Stimulated activated CD8-positive, alpha-beta memory T cell treated with anti-CD3 and anti-CD28 coated beads, Interleukin-7, amount 100 ng/mL, for 1 hour (primary cell): ENCODE measurements at regions not wholly inside any gene's neighbourhood (a gene's known extent, or its start where the extent isn't known, plus 50 kb on each side); places are given as distances from the start of the nearest gene placed in this dataset.

ENCODE experiments used
- DNase-seq, 2 donors: peaks; one replicate each; pipeline ENCODE4 v3.0.0-alpha.2; 2020; ENCODE audit warnings: low read depth in 2 of 2

DNA sequence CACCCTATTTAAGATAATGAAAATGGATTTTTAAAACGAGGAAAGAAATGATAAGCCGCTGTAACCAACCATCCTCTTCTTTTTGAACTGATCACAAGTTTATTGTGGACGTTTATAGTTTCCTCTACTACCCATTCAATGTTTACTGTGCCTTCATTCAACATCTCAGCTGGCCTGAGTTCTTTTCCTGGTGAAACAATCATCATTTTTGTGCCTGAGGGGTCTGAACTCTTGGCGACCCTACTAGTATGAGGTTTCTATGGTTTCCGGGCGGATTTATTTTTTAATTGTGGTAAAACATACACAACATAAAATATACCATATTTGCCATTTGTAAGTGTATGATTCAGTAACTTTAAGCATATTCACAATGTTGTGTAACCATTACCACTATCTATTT lies 100.7 kb downstream of the SPRY1 start:
- DNase-seq = no peak

DNA sequence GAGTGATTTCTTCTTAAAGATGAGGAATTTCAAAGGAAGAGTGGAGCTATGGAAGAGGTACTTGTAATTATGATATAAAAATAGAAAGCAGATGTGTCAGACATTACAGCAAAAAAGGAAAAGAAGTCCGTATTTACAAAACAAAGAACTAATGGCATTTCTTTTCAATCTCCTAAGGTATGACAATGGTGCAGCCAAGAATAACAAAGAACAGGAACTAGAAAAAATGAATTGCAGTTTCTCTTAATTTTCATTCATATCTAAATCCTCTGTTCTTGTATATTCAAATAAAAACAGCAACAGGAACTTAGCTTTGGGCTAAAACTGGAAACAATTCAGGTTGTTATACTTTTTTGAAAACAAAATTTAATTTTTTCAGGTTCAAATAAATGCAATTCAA lies 105.1 kb downstream of the SPRY1 start:
- DNase-seq = no peak

GRCh38 chr4:123503698-123504363 lies 107.2 kb downstream of the SPRY1 start:
- DNase-seq = no peak

- DNase-seq = no peak
Observed at GRCh38 chr4:123505095-123506010, 108.8 kb downstream of the SPRY1 start.

DNA sequence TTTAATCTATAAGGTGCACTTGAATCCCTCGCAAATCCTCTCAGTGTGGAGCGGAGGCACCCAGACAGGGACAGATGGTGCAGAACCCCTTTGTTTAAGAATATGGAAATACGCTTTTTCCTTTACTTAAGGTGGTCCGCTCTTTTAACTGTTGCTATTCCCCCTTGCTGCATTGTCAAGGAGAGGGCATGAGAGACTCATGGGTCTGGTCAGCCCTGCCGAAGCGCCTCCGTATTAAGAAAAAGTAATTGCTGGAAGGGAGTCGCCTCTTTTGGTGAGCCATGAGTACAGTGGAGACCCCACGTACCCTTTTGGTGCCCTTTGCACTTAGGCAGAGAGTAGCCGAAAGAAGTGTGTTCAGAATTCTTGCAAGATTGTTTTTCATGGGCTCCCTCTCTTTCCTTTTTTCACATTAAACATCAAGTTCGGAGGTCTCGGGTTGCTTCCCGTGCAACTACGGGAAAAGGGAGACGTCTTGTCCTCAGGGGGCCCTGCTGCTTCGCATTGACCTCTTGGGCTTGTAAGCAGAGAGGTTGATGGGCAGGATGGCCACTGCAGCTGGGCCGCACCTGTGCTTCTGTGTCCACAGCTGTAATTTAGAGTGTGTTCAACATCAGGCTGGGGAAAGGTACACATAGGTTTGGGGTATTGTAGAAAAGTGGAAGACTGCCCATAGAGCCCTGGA lies 109.6 kb downstream of the SPRY1 start:
- DNase-seq = no peak

DNA sequence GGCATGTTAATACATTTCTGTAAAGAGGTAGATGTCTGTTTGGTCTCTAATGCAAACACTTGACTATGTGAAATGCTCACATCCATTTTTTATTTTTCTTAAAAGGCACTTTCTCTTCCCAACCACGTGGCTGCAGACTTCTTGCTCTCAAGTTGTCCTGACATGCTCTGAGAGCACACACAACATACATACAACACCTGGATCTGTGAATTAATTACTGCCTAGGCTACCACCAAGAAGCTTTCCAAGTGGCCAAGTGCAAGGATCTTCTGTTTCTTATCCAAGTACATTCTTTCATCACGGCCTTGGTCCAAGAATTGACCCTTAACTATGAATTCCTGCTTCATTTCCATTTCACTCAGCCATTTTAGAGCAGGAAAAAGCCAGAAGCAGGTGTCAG lies 110.8 kb downstream of the SPRY1 start:
- no peak for DNase-seq

DNA sequence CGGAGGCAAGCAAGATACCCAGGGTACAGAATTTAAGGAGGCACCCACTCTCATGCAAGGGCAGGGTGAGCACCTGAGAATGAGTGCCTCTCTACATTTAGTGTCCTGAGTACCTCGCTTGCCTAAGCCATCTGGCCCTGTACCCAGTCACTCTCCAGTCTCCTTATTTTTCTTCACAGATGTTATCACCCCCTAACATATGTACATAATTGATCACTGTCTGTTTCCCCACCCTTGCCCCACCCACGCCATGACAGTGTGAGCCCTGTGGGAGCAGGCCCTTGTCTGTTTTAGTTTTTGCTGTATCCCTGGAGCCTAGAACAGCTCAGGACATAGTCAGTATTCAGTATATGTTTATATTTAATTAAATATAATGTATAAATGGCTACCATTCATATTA lies 113.6 kb downstream of the SPRY1 start:
- no peak for DNase-seq

GRCh38 chr4:123510659-123511058 lies 114.1 kb downstream of the SPRY1 start:
- no peak for DNase-seq

DNA sequence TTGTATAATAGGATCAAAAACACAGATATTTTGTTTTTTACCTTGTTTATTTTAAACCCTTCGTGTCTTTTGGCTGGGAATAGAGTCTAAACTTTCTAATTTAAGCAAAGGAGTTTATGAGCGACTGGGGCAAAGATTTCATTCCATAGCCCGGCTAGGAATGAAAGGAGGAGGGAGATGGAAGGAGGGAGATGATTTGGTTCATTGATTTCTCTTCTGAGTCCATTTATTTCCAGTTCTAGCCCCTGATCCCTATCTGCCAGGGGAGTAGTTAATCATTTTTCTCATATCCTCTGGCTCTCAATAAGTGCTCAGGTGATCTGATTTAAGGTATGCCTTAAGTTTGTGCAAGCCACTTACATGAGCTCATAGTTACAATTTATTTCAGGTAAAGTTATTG lies 120.0 kb downstream of the SPRY1 start:
- no peak for DNase-seq

DNA sequence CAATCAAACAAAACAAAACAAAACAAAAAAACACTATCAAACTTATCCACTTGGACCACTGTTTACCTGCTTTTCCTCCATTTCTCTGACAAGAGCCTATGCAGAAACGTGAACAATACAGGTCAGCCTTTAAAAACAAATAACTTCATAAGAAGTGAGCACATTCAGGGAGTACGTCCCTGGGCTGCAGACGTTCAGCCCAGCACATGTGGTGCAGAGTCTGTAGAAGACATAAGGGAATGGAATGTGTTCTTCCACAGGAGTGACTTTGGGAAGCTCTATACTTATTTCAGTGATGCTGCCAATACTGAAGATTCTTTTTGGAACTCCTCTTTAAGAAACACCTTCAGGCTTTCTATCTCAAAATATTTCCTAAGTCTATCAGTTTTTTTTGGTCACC lies 120.6 kb downstream of the SPRY1 start:
- DNase-seq = no peak

DNA sequence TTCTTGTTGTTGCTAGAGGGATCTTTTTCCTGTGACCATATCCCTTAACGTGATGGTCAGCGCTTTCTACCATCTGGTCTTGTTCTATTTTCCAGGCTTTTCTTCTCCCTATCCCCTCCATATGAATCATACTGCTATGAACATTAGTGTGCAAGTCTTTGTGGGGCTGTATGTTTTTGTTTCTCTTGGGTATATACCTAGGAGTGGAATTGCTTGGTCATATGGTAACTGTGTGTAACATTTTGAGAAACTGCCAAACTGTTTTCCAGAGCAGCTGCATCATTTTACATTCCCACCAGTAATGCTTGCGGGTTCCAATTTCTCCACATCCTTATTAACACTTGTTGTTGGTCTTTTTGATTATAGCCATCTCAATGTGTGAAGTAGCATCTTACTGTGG lies 121.4 kb downstream of the SPRY1 start:
- no peak for DNase-seq

DNA sequence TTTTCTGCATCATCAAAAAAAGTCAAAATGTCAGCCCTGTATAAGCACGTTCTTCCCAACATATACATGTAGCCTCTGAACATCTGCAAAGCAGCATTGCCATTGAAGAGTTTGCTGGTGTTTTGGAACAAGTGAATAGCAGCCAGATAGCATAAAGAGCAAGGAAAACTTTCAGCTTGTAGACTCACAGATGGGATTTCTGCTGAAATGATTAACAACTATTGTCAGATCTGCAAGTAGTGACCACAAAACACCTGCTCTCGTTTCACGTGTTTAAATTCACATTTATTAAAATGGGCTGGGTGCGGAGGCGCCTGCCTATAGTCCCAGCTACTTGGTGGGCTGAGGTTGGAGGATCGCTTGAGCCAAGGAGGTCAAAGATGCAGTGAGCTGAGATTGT lies 123.7 kb downstream of the SPRY1 start:
- no peak for DNase-seq

GRCh38 chr4:123522081-123522480 lies 125.5 kb downstream of the SPRY1 start:
- DNase-seq = no peak

- DNase-seq = no peak
Observed at GRCh38 chr4:123522646-123523045, 126.1 kb downstream of the SPRY1 start.

- no peak for DNase-seq
Observed at GRCh38 chr4:123524958-123525628, 128.5 kb downstream of the SPRY1 start.

- no peak for DNase-seq
Observed at GRCh38 chr4:123526511-123526910, 129.9 kb downstream of the SPRY1 start.

DNA sequence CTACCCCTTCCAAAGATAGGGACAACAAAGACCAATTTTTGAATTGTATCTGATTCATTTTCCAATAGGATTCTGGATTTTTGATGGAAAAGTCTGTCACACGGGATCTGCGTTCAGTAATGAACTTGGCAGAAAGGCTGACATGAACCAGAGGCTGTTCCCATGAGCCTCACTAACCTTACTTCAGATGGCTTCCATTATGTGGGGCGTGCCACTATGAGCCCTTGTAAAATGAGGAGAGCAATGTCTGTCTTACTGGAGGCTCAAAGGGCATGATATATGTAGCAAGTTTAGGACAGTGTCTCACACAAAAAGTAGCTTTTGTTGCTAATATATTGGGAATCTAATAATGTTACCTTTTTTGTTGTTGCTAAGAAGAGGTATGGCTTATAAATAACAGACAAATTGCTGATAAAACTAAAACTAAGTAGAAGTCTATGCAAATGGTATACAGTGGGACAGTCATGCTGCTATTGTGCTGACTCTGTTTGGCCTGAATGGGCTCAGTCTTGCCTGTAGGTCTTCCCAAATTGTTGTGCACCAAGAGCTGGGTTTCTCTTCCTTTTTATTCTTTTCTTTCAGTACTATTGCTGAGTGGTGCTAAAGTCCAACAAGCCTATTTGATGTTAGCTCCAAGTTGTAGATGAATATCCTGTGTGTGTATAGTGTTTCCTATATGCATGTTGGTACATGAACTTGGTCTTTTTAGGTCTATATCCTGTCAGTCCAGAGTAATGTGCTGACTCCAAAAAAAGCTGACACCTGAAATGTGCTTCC lies 132.1 kb downstream of the SPRY1 start:
- no peak for DNase-seq

DNA sequence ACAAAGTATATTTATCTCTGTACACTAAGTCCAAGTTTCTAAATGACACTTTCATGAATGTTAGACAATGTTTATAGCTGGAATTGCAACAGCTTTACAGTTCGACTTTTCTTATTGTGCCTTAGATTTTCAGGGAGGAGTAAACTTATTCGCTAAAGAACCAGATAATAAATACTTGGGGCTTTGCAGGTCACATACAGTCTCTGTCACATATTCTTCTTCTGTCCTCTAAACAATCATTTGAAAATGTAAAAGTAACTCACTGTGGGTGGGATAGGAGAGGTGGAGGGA lies 132.6 kb downstream of the SPRY1 start:
- DNase-seq = no peak

DNA sequence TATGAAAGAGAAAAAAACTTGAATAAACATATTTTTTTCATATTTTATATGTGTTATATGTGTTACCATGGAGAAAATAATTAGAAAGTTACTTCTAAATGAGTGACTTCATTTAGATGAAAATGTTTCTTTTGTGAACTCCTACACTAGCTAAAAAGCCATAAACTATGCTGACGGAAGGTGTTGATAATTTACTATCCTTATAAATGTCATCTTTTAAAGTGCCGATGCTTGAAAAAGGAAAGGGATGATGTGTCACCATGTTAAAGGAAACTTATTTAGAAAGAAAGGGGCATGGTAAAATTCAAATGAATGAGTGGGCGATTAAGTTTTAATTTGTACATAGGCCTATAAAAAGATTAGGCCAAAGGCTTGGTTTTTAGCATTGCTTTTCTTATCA lies 133.8 kb downstream of the SPRY1 start:
- no peak for DNase-seq

GRCh38 chr4:123535037-123535748 lies 138.6 kb downstream of the SPRY1 start:
- DNase-seq = no peak

GRCh38 chr4:123536225-123536624 lies 139.6 kb downstream of the SPRY1 start:
- DNase-seq = no peak
